A549 (cell line): ENCODE measurements at regions not wholly inside any gene's neighbourhood (a gene's known extent, or its start where the extent isn't known, plus 50 kb on each side); places are given as distances from the start of the nearest gene placed in this dataset.

ENCODE experiments used
- ATAC-seq, 2 experiments: fragments of 200-7000 bp in 1 of 2; fragments of >200 bp in 1 of 2; cut with Nextera tagmentation in 1 of 2; cut with Tn5 transposase in 1 of 2; 3 replicates each; pipeline versions ENCODE4 v1.8.0 to v1.9.1; 2018 to 2020; ENCODE audit warnings: mild to moderate bottlenecking in 1 of 2, moderate library complexity in 1 of 2
- CTCF ChIA-PET: fragments of 300-600 bp; sonication (Branson Sonifier 250); formaldehyde crosslinking; extraction: SDS; loops from one replicate; lab custom pipeline; 2021; ENCODE audit warnings: antibody characterized with exemption, inconsistent platforms; lab: Yijun Ruan, JAX
- POLR2A ChIA-PET: fragments of 350-600 bp; formaldehyde crosslinking; extraction: SDS; loops from one replicate; lab custom pipeline; 2021; ENCODE audit warnings: antibody characterized with exemption, inconsistent platforms; lab: Yijun Ruan, JAX
- DNase-seq, 2 experiments: peaks; one replicate each; pipeline versions ENCODE4 v3.0.0 to v3.0.0-alpha.2; 2011 to 2016; ENCODE audit warnings: low read depth in 1 of 2, low spot score in 1 of 2
- FAIRE-seq: peaks from 2 replicates; lab custom pipeline; 2011; peaks lifted over from hg19 to GRCh38; lab: Jason Lieb, UNC
- H3K27ac ChIP-seq, 2 experiments: fragments of >200 bp; sonication (Bioruptor Twin); formaldehyde crosslinking; 3 replicates each; pipeline ENCODE4 v1.5.1; 2016 to 2017
- H3K4me1 ChIP-seq: fragments of >200 bp; sonication (Bioruptor Twin); formaldehyde crosslinking; 3 replicates; pipeline ENCODE4 v1.6.1; 2016
- H3K4me2 ChIP-seq: fragments of >200 bp; sonication (Bioruptor Twin); formaldehyde crosslinking; 3 replicates; pipeline ENCODE4 v1.6.1; 2016
- H3K4me3 ChIP-seq: fragments of >200 bp; sonication (Bioruptor Twin); formaldehyde crosslinking; 3 replicates; pipeline ENCODE4 v1.5.1; 2016
- H3K9me3 ChIP-seq: fragments of >200 bp; sonication (Bioruptor Twin); formaldehyde crosslinking; 3 replicates; pipeline ENCODE4 v1.6.1; 2016
- CHD4 ChIP-seq: fragments of 200-600 bp; sonication (generic); IDR thresholded peaks from 2 replicates; pipeline ENCODE4 v1.6.1; 2016; ENCODE audit warnings: antibody characterized with exemption, mild to moderate bottlenecking, borderline replicate concordance
- E2F6 ChIP-seq: IDR thresholded peaks from 2 replicates; pipeline ENCODE4 v1.6.1; 2012; ENCODE audit warnings: low read depth, borderline replicate concordance
- ELK1 ChIP-seq: fragments of 150-350 bp; IDR thresholded peaks from 2 replicates; pipeline ENCODE4 v1.6.1; 2014; ENCODE audit warnings: low read depth, mild to moderate bottlenecking, low read length
- FOSL2 ChIP-seq, 2 experiments: fragments of 450-650 bp in 1 of 2; fragments of >200 bp in 1 of 2; sonication (Bioruptor Twin) in 1 of 2; formaldehyde crosslinking; IDR thresholded peaks; 2 replicates each; pipeline versions ENCODE4 v1.5.0 to v1.6.1; 2016 to 2020; ENCODE audit warnings: mild to moderate bottlenecking in 1 of 2, moderate library complexity in 1 of 2
- FOXS1 ChIP-seq: fragments of 250-450 bp; sonication (Bioruptor Pico); IDR thresholded peaks from 2 replicates; pipeline ENCODE4 v1.5.0; 2020; ENCODE audit warnings: mild to moderate bottlenecking, moderate library complexity
- HMGXB4 ChIP-seq: fragments of 250-450 bp; sonication (Bioruptor Pico); IDR thresholded peaks from 2 replicates; pipeline ENCODE4 v1.5.0; 2021; ENCODE audit warnings: mild to moderate bottlenecking, moderate library complexity, borderline replicate concordance
- HOXA7 ChIP-seq: fragments of 250-450 bp; sonication (Bioruptor Pico); IDR thresholded peaks from 2 replicates; pipeline ENCODE4 v1.5.0; 2020; ENCODE audit warnings: mild to moderate bottlenecking, moderate library complexity
- JUNB ChIP-seq: fragments of >200 bp; sonication (Bioruptor Twin); formaldehyde crosslinking; IDR thresholded peaks from 2 replicates; pipeline ENCODE4 v1.6.1; 2016
- KDM1A ChIP-seq: fragments of 200-600 bp; sonication (generic); IDR thresholded peaks from 2 replicates; pipeline ENCODE4 v1.6.1; 2016; ENCODE audit warnings: low read depth, mild to moderate bottlenecking
- NPAS2 ChIP-seq: fragments of 250-450 bp; sonication (Bioruptor Pico); IDR thresholded peaks from 2 replicates; pipeline ENCODE4 v1.8.0; 2022; ENCODE audit warnings: mild to moderate bottlenecking, moderate library complexity, borderline replicate concordance
- RCOR1 ChIP-seq: fragments of 150-350 bp; IDR thresholded peaks from 2 replicates; pipeline ENCODE4 v1.6.1; 2014; ENCODE audit warnings: antibody characterized with exemption, low read length, low read depth
- TP53 ChIP-seq: fragments of 250-450 bp; sonication (Bioruptor Pico); IDR thresholded peaks from 2 replicates; pipeline ENCODE4 v1.5.0; 2021; ENCODE audit warnings: mild to moderate bottlenecking, moderate library complexity
- USF2 ChIP-seq: fragments of 450-650 bp; IDR thresholded peaks from 2 replicates; pipeline ENCODE4 v1.6.1; 2014; ENCODE audit warnings: antibody characterized with exemption
- WGBS: methylation state at CpG from one replicate; pipeline ENCODE4 v1.1.6; 2017; ENCODE audit errors: missing lambda C conversion rate; 5-methylcytosine and 5-hydroxymethylcytosine counted together
- TF ChIP-seq, protein P1 (sequence below): fragments of >200 bp; sonication (Bioruptor Twin); formaldehyde crosslinking; IDR thresholded peaks from 3 replicates; pipeline ENCODE4 v1.5.1; 2016

GRCh38 chr10:2790396-2791188 is 276.8 kb upstream of the PFKP start:
- 46% methylated on average over 15 of the region's 15 CpGs for WGBS
- POLR2A ChIA-PET = no interaction called here
- no peaks in the 10 kb centered on the region for H3K4me1 ChIP-seq
- ATAC-seq = no peak
- H3K4me3 ChIP-seq = no peak overlapping the region
- no peak for FAIRE-seq
- TF ChIP-seq RCOR1 = no peak
- TF ChIP-seq FOXS1 (CRISPR knock-in tag) = no peak
- TF ChIP-seq ELK1 = no peak
- TF ChIP-seq JUNB = no peak
- no peak for TF ChIP-seq USF2
- TF ChIP-seq CHD4 = no peak
- TF ChIP-seq HOXA7 (CRISPR knock-in tag) = no peak
- TF ChIP-seq NPAS2 (CRISPR knock-in tag) = no peak
- no peak for TF ChIP-seq TP53 (CRISPR knock-in tag)
- TF ChIP-seq E2F6 = no peak
- TF ChIP-seq, protein P1, sequence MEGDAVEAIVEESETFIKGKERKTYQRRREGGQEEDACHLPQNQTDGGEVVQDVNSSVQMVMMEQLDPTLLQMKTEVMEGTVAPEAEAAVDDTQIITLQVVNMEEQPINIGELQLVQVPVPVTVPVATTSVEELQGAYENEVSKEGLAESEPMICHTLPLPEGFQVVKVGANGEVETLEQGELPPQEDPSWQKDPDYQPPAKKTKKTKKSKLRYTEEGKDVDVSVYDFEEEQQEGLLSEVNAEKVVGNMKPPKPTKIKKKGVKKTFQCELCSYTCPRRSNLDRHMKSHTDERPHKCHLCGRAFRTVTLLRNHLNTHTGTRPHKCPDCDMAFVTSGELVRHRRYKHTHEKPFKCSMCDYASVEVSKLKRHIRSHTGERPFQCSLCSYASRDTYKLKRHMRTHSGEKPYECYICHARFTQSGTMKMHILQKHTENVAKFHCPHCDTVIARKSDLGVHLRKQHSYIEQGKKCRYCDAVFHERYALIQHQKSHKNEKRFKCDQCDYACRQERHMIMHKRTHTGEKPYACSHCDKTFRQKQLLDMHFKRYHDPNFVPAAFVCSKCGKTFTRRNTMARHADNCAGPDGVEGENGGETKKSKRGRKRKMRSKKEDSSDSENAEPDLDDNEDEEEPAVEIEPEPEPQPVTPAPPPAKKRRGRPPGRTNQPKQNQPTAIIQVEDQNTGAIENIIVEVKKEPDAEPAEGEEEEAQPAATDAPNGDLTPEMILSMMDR = no peak
- TF ChIP-seq KDM1A = no peak
- no peak overlapping the region for H3K4me2 ChIP-seq
- no peak overlapping the region for H3K27ac ChIP-seq
- no peaks in the 10 kb centered on the region for H3K9me3 ChIP-seq
- CTCF ChIA-PET = no interaction called here
- no peak for DNase-seq

DNA sequence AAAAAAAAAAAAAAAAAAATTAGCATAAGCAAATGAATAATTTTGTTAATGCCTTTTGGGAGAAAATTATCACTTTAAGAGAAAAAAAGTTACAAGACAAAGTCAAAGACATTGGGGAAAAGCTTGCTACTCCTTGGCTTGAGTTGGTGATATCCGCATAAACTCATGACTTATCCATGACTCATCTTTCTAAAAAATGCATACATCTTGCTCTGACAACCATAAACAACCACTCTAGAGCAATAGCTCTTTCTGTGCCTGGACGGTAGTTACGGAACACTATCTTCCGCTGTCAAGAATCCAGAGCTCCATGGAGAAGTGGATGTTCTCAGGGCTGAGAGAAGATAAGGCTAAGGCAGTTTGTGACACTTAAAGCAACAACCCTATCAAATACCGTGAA is 281.1 kb upstream of the PFKP start:
- no peak overlapping the region for H3K4me2 ChIP-seq
- CTCF ChIA-PET = no interaction called here
- FAIRE-seq (no peak), DNase-seq (no peak), ATAC-seq (no peak)
- POLR2A ChIA-PET = interaction anchor here (0.7 kb wide), 1 partner anchor 85 kb away, joined by 3 read pairs; no protein-coding TSS in a partner anchor
- TF ChIP-seq HMGXB4 (CRISPR knock-in tag) (no peak), FOSL2 (IDR thresholded peaks at IDR 0.05) (no peak), FOSL2 (CRISPR knock-in tag; IDR thresholded peaks at IDR 0.05) (peak; percentile 32; the same call in 1 of the 2 replicates)
- no peak overlapping the region for H3K27ac ChIP-seq
- H3K9me3 ChIP-seq = no peaks in the 10 kb centered on the region
- 32% methylated on average over 5 of the region's 5 CpGs for WGBS
- H3K4me3 ChIP-seq = no peak overlapping the region
- H3K4me1 ChIP-seq = no peaks in the 10 kb centered on the region

DNA sequence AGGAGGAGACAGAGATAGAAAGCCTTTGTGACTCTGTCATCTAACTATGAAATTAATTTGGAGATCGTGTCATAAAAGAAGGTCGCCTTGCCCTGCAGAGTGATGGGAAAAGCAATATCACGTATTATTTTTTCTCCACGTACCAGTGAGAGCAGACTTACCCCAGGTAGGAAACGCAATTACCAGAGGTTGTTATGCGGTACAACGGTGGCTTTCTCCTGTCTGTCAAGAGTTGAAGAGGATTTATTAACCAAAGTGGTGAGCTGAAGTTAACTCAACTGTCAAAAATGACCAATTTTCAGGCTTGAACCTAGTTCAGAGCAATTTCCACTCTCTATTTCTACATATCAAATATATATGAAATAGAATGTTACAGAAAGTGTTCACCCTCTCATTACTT is 282.6 kb upstream of the PFKP start:
- no peak for TF ChIP-seq ELK1
- WGBS = 16% methylated on average over 7 of the region's 7 CpGs
- CTCF ChIA-PET = no interaction called here

More for the DNA sequence above, 282.6 kb upstream of the PFKP start:
- POLR2A ChIA-PET = no interaction called here
- Histone ChIP-seq H3K4me1 (no peaks in the 10 kb centered on the region), H3K4me3 (no peak overlapping the region), H3K27ac (no peak overlapping the region), H3K9me3 (no peaks in the 10 kb centered on the region), H3K4me2 (no peak overlapping the region)
- no peak for DNase-seq
- no peak for FAIRE-seq
- no peak for ATAC-seq
